GM18873 (cell line): ENCODE measurements at regions not wholly inside any gene's neighbourhood (a gene's known extent, or its start where the extent isn't known, plus 50 kb on each side); places are given as distances from the start of the nearest gene placed in this dataset.

ENCODE experiments used
- ATAC-seq: cut with Tn5 transposase; IDR thresholded peaks from one replicate; pipeline ENCODE4 v1.9.1; 2021; ENCODE audit warnings: mild to moderate bottlenecking, moderate library complexity, moderate number of reproducible peaks; ENCODE audit not compliant: unreplicated experiment, low FRiP score

- no peak for ATAC-seq
Observed at GRCh38 chr11:128407962-128408361, 179.4 kb downstream of the ETS1 start.

GRCh38 chr11:128405714-128406662 is 181.4 kb downstream of the ETS1 start:
- no peak for ATAC-seq

GRCh38 chr11:128405112-128405511 is 182.2 kb downstream of the ETS1 start:
- no peak for ATAC-seq

GRCh38 chr11:128404437-128404836 is 182.9 kb downstream of the ETS1 start:
- ATAC-seq, result no peak

- no peak for ATAC-seq
Observed at GRCh38 chr11:128400382-128401203, 186.8 kb downstream of the ETS1 start.

- ATAC-seq, result no peak
Observed at GRCh38 chr11:128399251-128400121, 187.9 kb downstream of the ETS1 start.

GRCh38 chr11:128398517-128399250 is 188.7 kb downstream of the ETS1 start:
- no peak for ATAC-seq

- no peak for ATAC-seq
Observed at GRCh38 chr11:128397362-128397761, 190.0 kb downstream of the ETS1 start.

- ATAC-seq, result no peak
Observed at GRCh38 chr11:128394431-128395089, 192.8 kb downstream of the ETS1 start.

- ATAC-seq, result no peak
Observed at GRCh38 chr11:128392259-128392658, 195.1 kb downstream of the ETS1 start.

- no peak for ATAC-seq
Observed at GRCh38 chr11:128391811-128392210, 195.5 kb downstream of the ETS1 start.

GRCh38 chr11:128390246-128390645 is 197.1 kb downstream of the ETS1 start:
- no peak for ATAC-seq

GRCh38 chr11:128389461-128389976 is 197.8 kb downstream of the ETS1 start:
- ATAC-seq, result no peak

- no peak for ATAC-seq
Observed at GRCh38 chr11:128388206-128388815, 199.0 kb downstream of the ETS1 start.

GRCh38 chr11:128379587-128380580 is 207.5 kb downstream of the ETS1 start:
- no peak for ATAC-seq

- ATAC-seq, result no peak
Observed at GRCh38 chr11:128375961-128376360, 211.4 kb downstream of the ETS1 start.

GRCh38 chr11:128374026-128374425 is 213.3 kb downstream of the ETS1 start:
- ATAC-seq, result no peak
